Fibroblast of pulmonary artery (primary cell): ENCODE measurements at regions not wholly inside any gene's neighbourhood (a gene's known extent, or its start where the extent isn't known, plus 50 kb on each side); places are given as distances from the start of the nearest gene placed in this dataset.

ENCODE experiments used
- DNase-seq: peaks from one replicate; pipeline ENCODE4 v3.0.0-alpha.2; 2010; ENCODE audit warnings: low read depth
- H3K4me3 ChIP-seq: replicated peaks from 2 replicates; pipeline ENCODE4 v1.5.1; 2011; ENCODE audit warnings: low read depth, mild to moderate bottlenecking, control low read depth, low read length, moderate library complexity
- TF ChIP-seq, protein P1 (sequence below): IDR thresholded peaks from 2 replicates; pipeline ENCODE4 v1.5.1; 2011; ENCODE audit warnings: mild to moderate bottlenecking, control low read depth, low read length, inconsistent platforms; ENCODE audit errors: missing control alignments

DNA sequence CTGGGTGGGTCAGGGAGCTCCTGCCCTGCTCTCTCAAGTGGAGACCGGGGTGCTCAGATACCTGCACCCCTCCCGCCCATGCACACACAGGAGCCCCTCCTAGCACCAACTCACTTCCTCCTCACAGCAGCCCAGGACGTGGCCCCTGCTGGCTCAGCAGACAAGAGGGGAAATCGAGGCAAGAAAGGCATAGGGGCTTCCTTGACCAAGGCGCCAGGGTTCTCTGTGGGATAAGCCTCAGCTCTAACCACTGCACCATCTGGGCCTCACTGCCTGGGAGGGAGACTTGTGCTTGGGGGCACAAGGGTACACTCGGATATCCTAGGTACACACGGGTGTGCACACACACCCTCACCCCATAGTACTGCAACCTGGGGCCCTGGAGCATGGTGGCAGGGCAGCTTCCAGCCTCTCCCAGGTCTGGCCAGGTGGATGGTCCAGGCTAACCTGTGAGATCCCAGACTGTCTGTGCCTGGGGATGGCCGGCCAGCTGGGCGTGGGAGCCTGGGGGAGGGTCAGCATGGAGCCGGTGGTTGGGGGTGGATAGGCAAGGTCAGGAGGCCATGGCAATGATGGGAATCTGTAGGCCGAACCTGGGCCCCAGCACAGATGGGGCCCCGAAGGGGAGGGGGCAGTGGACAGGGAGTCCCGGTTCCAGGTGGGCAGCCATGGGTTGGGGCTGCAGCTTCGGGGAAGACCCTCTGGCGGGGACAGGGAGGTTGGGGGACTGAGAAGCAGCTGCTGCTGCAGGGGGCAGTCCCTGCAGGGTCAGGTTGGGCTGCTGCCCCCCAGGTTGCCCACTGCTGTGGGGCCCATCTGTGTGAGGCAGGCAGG is 312.4 kb downstream of the TMEM121 start:
- TF ChIP-seq, protein P1, sequence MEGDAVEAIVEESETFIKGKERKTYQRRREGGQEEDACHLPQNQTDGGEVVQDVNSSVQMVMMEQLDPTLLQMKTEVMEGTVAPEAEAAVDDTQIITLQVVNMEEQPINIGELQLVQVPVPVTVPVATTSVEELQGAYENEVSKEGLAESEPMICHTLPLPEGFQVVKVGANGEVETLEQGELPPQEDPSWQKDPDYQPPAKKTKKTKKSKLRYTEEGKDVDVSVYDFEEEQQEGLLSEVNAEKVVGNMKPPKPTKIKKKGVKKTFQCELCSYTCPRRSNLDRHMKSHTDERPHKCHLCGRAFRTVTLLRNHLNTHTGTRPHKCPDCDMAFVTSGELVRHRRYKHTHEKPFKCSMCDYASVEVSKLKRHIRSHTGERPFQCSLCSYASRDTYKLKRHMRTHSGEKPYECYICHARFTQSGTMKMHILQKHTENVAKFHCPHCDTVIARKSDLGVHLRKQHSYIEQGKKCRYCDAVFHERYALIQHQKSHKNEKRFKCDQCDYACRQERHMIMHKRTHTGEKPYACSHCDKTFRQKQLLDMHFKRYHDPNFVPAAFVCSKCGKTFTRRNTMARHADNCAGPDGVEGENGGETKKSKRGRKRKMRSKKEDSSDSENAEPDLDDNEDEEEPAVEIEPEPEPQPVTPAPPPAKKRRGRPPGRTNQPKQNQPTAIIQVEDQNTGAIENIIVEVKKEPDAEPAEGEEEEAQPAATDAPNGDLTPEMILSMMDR: no peak
- DNase-seq: no peak
- H3K4me3 ChIP-seq: no peak overlapping the region

DNA sequence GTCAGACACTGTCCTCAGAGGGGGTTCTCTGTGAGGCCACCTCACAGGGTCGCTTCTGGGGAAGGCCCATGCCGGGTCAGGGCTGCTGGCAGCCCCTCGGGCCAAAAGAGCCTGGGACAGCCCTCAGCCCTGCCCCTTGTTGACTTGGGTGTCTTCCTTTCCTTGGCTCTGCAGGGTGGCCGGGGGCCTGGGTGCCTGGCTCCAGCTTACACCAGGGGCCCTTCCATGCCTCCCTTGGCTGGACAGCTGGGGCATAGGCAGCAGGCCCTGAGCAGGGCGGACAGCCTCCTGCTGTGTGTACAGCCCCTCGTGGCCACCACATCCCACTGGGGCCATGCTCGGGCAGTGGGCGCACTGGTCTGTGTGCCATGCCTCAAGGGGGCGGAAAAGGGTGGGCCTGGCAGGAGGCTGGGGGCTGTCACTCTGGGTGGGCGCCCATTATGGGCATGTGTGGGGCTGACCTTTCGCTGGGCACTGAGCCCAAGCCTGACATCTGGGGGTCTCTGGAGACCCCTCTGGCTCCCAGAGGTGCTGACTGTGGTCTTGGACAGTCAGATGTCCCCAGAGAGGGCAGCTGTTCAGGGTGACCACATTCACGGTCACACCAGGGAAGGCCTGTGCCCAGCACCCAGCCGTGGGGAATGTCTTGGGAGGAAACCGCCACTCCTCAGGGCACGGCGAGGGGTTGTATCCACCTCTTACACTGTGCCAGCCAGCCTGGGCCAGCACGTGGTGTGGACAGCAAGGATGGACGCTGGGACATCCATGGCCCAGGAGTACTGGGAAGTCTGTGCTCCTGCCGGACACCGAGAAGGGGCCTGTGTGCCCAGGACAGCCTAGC is 313.3 kb downstream of the TMEM121 start:
- no peak for DNase-seq
- TF ChIP-seq, protein P1: no peak
- H3K4me3 ChIP-seq: no peak overlapping the region

DNA sequence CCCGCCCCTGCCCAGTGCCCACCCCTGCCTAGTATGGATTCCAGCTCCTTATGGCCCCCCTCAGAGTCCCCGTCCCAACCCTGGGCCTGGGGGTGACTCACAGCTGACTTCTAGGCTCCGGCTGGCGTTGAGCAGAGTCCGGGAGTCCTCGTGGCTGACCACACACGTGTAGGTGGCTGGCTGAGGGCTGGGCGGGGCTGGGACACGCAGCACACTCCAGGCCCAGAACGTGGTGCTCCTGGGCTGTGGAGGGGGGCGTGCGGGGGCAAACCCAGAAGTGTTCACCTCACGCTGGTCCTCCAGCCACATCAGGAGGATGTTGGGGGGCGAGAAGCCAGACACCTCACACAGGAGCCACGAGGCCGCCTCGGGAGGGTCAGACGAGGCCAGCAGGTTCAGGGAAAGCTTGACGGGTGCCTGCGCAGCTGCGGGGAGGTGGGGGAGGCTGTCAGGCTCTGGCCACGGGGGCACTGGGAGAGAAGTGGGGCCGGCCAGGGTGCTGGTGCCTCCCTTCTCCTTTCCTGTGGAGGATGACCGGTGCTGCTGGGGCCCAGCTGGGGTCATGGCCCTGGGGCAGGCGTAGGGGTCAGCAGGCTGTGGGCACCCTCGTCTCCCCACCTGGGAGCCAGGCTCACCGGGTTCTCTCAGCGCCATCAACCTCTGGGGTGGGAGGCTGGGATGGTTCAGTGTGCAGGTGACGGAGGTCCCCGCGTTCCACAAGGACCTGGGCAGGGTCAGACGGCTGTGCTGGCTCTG is 314.1 kb downstream of the TMEM121 start:
- DNase-seq: no peak
- TF ChIP-seq, protein P1: no peak
- H3K4me3 ChIP-seq: no peak overlapping the region

DNA sequence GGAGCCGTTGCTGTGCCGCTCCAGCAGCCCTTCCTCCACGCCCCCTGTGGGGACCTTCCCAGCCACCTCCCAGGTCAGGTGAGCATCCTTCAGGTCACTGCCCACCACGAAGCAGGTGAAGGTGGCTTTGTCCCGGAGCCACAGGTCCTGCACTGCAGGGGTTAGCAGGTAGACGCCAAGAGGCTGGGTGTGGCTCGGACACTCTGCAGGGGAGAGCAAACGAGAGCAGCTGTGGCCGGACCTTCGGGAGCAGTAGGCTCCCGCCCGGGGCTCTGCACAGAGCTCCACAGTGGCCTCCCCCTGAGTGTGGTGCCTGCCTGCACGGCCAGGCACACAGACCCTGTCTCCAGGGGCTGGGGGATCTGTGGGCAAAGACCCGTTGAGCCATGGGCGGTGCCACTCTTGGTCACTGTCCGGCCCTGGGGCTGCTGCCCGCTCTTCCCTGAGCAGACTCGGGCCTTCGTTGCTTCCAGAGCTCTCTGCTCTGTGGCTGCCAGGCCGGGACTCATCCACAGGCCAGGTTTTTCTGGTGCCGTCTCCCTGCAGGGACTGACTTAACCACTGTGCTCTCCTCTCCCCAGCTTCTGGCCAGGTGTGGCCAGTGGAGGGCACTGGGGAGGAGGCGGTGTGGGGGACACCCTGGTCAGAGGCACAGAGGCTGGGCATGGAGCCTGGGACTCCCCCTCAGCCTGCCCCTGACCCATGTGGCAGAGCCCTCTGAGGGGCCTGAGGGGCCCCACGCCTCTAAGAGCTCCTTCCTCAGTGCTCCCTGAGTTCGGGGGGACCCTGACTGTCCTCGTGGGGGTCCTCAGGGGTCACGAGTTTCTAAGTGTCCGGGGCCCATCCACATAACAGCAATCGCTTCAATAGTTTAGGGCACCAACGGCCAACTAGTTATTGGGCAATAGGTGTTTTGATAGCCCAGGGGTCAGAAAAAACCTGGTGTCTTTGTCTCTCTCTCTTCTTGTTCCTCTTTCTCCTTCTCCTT is 314.9 kb downstream of the TMEM121 start:
- TF ChIP-seq, protein P1: no peak
- no peak for DNase-seq
- no peak overlapping the region for H3K4me3 ChIP-seq

DNA sequence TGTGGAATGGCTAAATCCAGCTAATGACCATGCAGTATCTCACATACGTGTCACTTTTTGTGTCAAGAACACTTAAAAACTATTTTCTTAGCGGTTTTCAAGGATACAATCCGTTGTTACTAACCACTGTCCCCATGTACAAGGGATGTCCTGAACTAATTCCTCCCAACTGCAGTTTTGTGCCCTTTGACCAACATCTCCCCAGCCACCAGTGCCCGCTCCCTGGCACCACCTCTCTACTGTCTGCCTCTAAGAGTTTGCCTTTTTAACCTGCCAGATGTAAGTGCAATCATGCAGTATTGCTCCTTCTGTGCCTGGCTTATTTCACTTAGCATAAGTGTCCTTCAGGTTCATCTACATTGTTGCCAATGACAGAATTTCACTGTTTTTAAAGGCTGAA is 315.7 kb downstream of the TMEM121 start:
- no peak overlapping the region for H3K4me3 ChIP-seq
- TF ChIP-seq, protein P1: no peak
- no peak for DNase-seq

DNA sequence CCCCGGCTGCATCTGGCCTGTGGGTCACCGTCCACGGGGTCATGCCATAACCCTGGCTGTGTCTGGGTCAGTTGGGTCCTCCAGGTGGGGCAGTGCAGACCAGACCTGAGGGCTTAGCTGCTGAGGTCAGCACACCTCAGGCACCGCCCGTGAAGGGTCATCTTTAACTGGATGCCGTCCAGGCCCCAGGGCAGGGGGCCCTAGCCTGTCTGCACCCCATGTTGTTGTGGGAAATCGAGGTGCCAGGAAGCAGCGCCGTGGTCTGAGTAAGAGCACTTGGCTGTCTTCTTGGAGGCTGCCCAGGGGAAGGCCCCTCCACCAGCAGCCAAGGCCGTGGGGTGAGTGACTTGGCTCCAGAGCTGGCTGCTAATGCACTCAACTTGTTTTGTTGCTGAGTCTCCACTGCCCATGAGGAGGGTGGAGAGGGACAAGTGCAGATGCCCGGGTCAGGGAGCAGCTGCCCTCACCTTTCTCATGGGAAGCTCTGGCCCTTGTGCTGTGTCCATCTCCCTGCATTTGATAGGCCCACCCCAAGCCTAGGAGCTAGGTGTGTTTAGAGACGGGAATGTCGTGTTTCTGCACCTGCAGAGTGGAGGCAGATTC is 317.2 kb downstream of the TMEM121 start:
- H3K4me3 ChIP-seq: no peak overlapping the region
- TF ChIP-seq, protein P1: no peak
- DNase-seq: no peak
